GM23248 (cell line): ENCODE measurements at regions not wholly inside any gene's neighbourhood (a gene's known extent, or its start where the extent isn't known, plus 50 kb on each side); places are given as distances from the start of the nearest gene placed in this dataset.

Experiments
- EZH2 ChIP-seq: fragments of 200-600 bp; sonication (generic); IDR thresholded peaks from 2 replicates; pipeline ENCODE4 v1.6.1; 2018; ENCODE audit warnings: antibody characterized with exemption, mild to moderate bottlenecking; ENCODE audit not compliant: insufficient read depth, poor library complexity, severe bottlenecking
- EZH2phosphoT487 ChIP-seq: fragments of 200-600 bp; sonication (generic); IDR thresholded peaks from 2 replicates; pipeline ENCODE4 v1.6.1; 2018; ENCODE audit warnings: antibody characterized with exemption, moderate library complexity, mild to moderate bottlenecking, low read depth; ENCODE audit not compliant: insufficient read depth

DNA sequence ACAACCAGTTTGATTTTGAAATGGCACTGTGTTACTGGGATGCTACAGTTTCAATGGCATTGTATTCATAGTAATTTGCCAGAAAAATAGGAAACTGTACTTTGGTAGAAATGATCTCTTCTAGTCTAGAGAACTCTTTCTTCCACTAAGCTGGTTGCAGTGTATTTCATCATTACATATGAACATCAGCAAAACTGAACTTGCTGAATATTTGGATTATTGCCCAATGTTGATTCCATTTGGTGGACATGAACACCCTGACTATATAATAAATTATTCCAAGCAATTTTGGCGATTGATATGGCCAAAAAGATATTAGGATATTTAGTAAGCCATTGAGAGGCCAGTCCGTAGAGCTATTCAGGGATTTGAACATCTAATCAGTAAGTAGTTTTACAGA is 191.8 kb upstream of the CXorf66 start:
- TF ChIP-seq EZH2phosphoT487: no peak
- no peak for TF ChIP-seq EZH2
